ENCODE measurements at regions not wholly inside any gene's neighbourhood (a gene's known extent, or its start where the extent isn't known, plus 50 kb on each side); places are given as distances from the start of the nearest gene placed in this dataset.

- DNase-seq: no peak
Measured at GRCh38 chr1:25080294-25081209, 150.5 kb upstream of the RUNX3 start.

- DNase-seq: no peak
Measured at GRCh38 chr1:25079048-25079447, 149.0 kb upstream of the RUNX3 start.

- DNase-seq: no peak
Measured at GRCh38 chr1:25074351-25075227, 144.5 kb upstream of the RUNX3 start.

- DNase-seq: no peak
Measured at GRCh38 chr1:25073640-25074270, 143.7 kb upstream of the RUNX3 start.

- no peak for DNase-seq
Measured at GRCh38 chr1:25072461-25072860, 142.4 kb upstream of the RUNX3 start.

- DNase-seq: no peak
Measured at GRCh38 chr1:25068829-25069228, 138.8 kb upstream of the RUNX3 start.

GRCh38 chr1:25068316-25068715 is 138.2 kb upstream of the RUNX3 start:
- DNase-seq: no peak

- no peak for DNase-seq
Measured at GRCh38 chr1:25067518-25068251, 137.6 kb upstream of the RUNX3 start.

GRCh38 chr1:25066731-25067517 is 136.8 kb upstream of the RUNX3 start:
- DNase-seq: no peak

- DNase-seq: no peak
Measured at GRCh38 chr1:25066256-25066655, 136.2 kb upstream of the RUNX3 start.

GRCh38 chr1:25065795-25066238 is 135.7 kb upstream of the RUNX3 start:
- no peak for DNase-seq

- no peak for DNase-seq
Measured at GRCh38 chr1:25065321-25065721, 135.2 kb upstream of the RUNX3 start.

- DNase-seq: no peak
Measured at GRCh38 chr1:25064465-25065240, 134.6 kb upstream of the RUNX3 start.

GRCh38 chr1:25063591-25064416 is 133.7 kb upstream of the RUNX3 start:
- DNase-seq: no peak

- DNase-seq: no peak
Measured at GRCh38 chr1:25062621-25063255, 132.7 kb upstream of the RUNX3 start.

- no peak for DNase-seq
Measured at GRCh38 chr1:25061261-25061995, 131.4 kb upstream of the RUNX3 start.

GRCh38 chr1:25057188-25057587 is 127.1 kb upstream of the RUNX3 start:
- no peak for DNase-seq

GRCh38 chr1:25056536-25056935 is 126.5 kb upstream of the RUNX3 start:
- no peak for DNase-seq

- no peak for DNase-seq
Measured at GRCh38 chr1:25055961-25056360, 125.9 kb upstream of the RUNX3 start.

All from right forelimb (tissue), 1 donor.